HUDEP-2 (cell line): ENCODE measurements at regions not wholly inside any gene's neighbourhood (a gene's known extent, or its start where the extent isn't known, plus 50 kb on each side); places are given as distances from the start of the nearest gene placed in this dataset.

Source experiments
- DNase-seq, 76 experiments: peaks; one replicate each; lab custom pipeline; 2025; ENCODE audit not compliant: unreplicated experiment in 76 of 76; lab: John Stamatoyannopoulos, UW

- DNase-seq, result no peak
Observed at GRCh38 chrX:66328950-66329596, 165.0 kb downstream of the HEPH start.

- no peak for DNase-seq
Observed at GRCh38 chrX:66360894-66361293, 196.8 kb downstream of the HEPH start.

GRCh38 chrX:66384722-66385121 lies 220.7 kb downstream of the HEPH start:
- DNase-seq, result no peak

- DNase-seq, result no peak
Observed at GRCh38 chrX:66399273-66399672, 235.2 kb downstream of the HEPH start.

- DNase-seq, result no peak
Observed at GRCh38 chrX:66402165-66402564, 236.7 kb downstream of the EDA2R start.

- DNase-seq, result peak in 2 of 76 experiments; percentile 0 to 1
Observed at GRCh38 chrX:66408507-66408906, 230.4 kb downstream of the EDA2R start.

GRCh38 chrX:66410806-66411205 lies 228.1 kb downstream of the EDA2R start:
- no peak for DNase-seq
